ENCODE measurements at regions not wholly inside any gene's neighbourhood (a gene's known extent, or its start where the extent isn't known, plus 50 kb on each side); places are given as distances from the start of the nearest gene placed in this dataset.
A peak's percentile ranks its signal among the peaks of the same experiment; 100 is the strongest.

DNA sequence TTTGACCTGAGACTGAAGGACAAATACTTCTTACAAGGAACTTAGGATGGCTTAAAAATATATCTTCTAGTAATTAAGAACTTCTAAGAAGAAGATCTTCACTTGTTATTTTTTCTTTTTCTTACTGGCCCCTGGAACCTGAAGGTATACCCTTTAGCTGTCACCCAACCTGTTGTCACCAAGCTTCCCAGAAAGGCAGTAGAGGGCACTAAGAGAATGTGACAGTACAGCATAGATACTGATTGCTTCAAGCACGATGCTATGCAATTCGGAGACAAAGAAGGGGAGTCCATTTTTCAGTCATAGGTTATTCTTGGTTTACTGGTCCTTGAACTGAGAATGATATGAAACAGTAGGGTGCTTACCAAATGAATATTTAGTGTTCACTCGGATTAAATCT lies 208.3 kb upstream of the PCDH9 start:
- Histone ChIP-seq H3K27me3 (replicated peaks; ENCODE audit: insufficient read depth) (no peaks in the 10 kb centered on the region), H3K36me3 (ENCODE audit: low read depth) (no peaks in the 10 kb centered on the region), H3K27ac (no peak overlapping the region), H3K9ac (no peak overlapping the region), H2AFZ (no peak overlapping the region), H3F3A (ENCODE audit: insufficient read depth) (no peaks in the 10 kb centered on the region), H3K79me2 (ENCODE audit: insufficient read depth) (no peaks in the 10 kb centered on the region), H3K4me1 (ENCODE audit: insufficient read depth) (no peaks in the 10 kb centered on the region), H3K4me2 (ENCODE audit: unreplicated experiment) (no peak overlapping the region), H3K9me2 (ENCODE audit: insufficient read depth) (no peaks in the 10 kb centered on the region), H4K20me1 (ENCODE audit: insufficient read depth) (no peaks in the 10 kb centered on the region), H3K9me3 (ENCODE audit: low read depth) (no peaks in the 10 kb centered on the region), H3K4me3 (no peak overlapping the region)
- DNase-seq: no peak
- in situ Hi-C loops (cut with MboI): no loop called here
- WGBS, 2 experiments (ENCODE audit: low coverage in 1 of 2, low lambda C conversion rate in 2 of 2, missing lambda C conversion rate in 2 of 2): 4% methylated on average over 3 of the region's 3 CpGs
- TF ChIP-seq EZH2 (IDR thresholded peaks at IDR 0.05; ENCODE audit: insufficient read depth, poor library complexity, severe bottlenecking) (no peak), EZH2phosphoT487 (IDR thresholded peaks at IDR 0.05; ENCODE audit: insufficient read depth, low read depth) (no peak)

DNA sequence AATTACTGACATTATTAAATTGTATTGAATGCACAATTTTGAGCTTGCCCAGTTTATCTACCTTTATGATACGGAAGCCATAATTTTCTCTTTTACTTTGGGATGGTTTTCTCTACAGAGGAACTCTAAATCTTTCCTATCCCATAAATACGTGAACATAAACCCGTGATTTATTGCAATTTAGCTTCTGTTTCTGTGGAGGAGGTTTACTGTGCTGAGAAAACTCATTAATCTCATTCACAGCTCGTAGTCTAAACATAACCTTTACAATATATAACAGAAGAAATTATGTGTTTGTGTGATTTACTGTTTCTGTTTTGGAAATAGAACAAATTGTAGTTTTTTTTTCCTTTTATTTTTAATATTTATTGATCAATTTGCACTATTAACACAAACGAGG lies 207.1 kb upstream of the PCDH9 start:
- Histone ChIP-seq H4K20me1 (ENCODE audit: insufficient read depth) (no peaks in the 10 kb centered on the region), H3F3A (ENCODE audit: insufficient read depth) (no peaks in the 10 kb centered on the region), H3K9me2 (ENCODE audit: insufficient read depth) (no peaks in the 10 kb centered on the region), H3K36me3 (ENCODE audit: low read depth) (no peaks in the 10 kb centered on the region), H3K9ac (no peak overlapping the region), H3K27me3 (replicated peaks; ENCODE audit: insufficient read depth) (no peaks in the 10 kb centered on the region), H3K79me2 (ENCODE audit: insufficient read depth) (no peaks in the 10 kb centered on the region), H3K4me1 (ENCODE audit: insufficient read depth) (no peaks in the 10 kb centered on the region), H2AFZ (no peak overlapping the region), H3K4me3 (no peak overlapping the region), H3K9me3 (ENCODE audit: low read depth) (no peaks in the 10 kb centered on the region), H3K27ac (no peak overlapping the region), H3K4me2 (ENCODE audit: unreplicated experiment) (no peak overlapping the region)
- no peak for DNase-seq
- in situ Hi-C loops (cut with MboI): no loop called here
- TF ChIP-seq EZH2phosphoT487 (IDR thresholded peaks at IDR 0.05; ENCODE audit: insufficient read depth, low read depth) (no peak), EZH2 (IDR thresholded peaks at IDR 0.05; ENCODE audit: insufficient read depth, poor library complexity, severe bottlenecking) (no peak)
- 2 to 3% methylated on average over 5 of the region's 5 CpGs for WGBS, 2 experiments (ENCODE audit: low coverage in 1 of 2, low lambda C conversion rate in 2 of 2, missing lambda C conversion rate in 2 of 2)

- Histone ChIP-seq H3K9me3 (ENCODE audit: low read depth) (no peaks in the 10 kb centered on the region), H2AFZ (no peak overlapping the region), H3K27me3 (replicated peaks; ENCODE audit: insufficient read depth) (no peaks in the 10 kb centered on the region), H3K4me1 (ENCODE audit: insufficient read depth) (no peaks in the 10 kb centered on the region), H3K27ac (no peak overlapping the region), H3K79me2 (ENCODE audit: insufficient read depth) (no peaks in the 10 kb centered on the region), H3K9ac (no peak overlapping the region), H3K9me2 (ENCODE audit: insufficient read depth) (no peaks in the 10 kb centered on the region), H4K20me1 (ENCODE audit: insufficient read depth) (no peaks in the 10 kb centered on the region), H3K4me3 (no peak overlapping the region), H3F3A (ENCODE audit: insufficient read depth) (no peaks in the 10 kb centered on the region), H3K4me2 (ENCODE audit: unreplicated experiment) (no peak overlapping the region), H3K36me3 (ENCODE audit: low read depth) (no peaks in the 10 kb centered on the region)
- in situ Hi-C loops (cut with MboI): no loop called here
- TF ChIP-seq EZH2phosphoT487 (IDR thresholded peaks at IDR 0.05; ENCODE audit: insufficient read depth, low read depth): no peak
- TF ChIP-seq EZH2 (IDR thresholded peaks at IDR 0.05; ENCODE audit: insufficient read depth, poor library complexity, severe bottlenecking): no peak
- no peak for DNase-seq
- WGBS, 2 experiments (ENCODE audit: low coverage in 1 of 2, low lambda C conversion rate in 2 of 2, missing lambda C conversion rate in 2 of 2): 10 to 15% methylated on average over 1 of the region's 1 CpG
Measured at GRCh38 chr13:67421475-67421874, 191.3 kb upstream of the PCDH9 start.

GRCh38 chr13:67416047-67416925 lies 186.2 kb upstream of the PCDH9 start:
- Histone ChIP-seq H3K4me2 (ENCODE audit: unreplicated experiment) (no peak overlapping the region), H3K4me1 (ENCODE audit: insufficient read depth) (no peaks in the 10 kb centered on the region), H3K27me3 (replicated peaks; ENCODE audit: insufficient read depth) (no peaks in the 10 kb centered on the region), H3K9ac (no peak overlapping the region), H4K20me1 (ENCODE audit: insufficient read depth) (no peaks in the 10 kb centered on the region), H3K79me2 (ENCODE audit: insufficient read depth) (no peaks in the 10 kb centered on the region), H3K4me3 (no peak overlapping the region), H3K9me2 (ENCODE audit: insufficient read depth) (no peaks in the 10 kb centered on the region), H3K27ac (no peak overlapping the region), H3K36me3 (ENCODE audit: low read depth) (no peaks in the 10 kb centered on the region), H3F3A (ENCODE audit: insufficient read depth) (no peaks in the 10 kb centered on the region), H2AFZ (no peak overlapping the region), H3K9me3 (ENCODE audit: low read depth) (no peaks in the 10 kb centered on the region)
- in situ Hi-C loops (cut with MboI): no loop called here
- whole genome bisulfite sequencing, 2 experiments (ENCODE audit: low coverage in 1 of 2, low lambda C conversion rate in 2 of 2, missing lambda C conversion rate in 2 of 2): 28 to 32% methylated on average over 9 of the region's 9 CpGs
- peak; percentile 24 for DNase-seq
- TF ChIP-seq EZH2phosphoT487 (IDR thresholded peaks at IDR 0.05; ENCODE audit: insufficient read depth, low read depth) (no peak), EZH2 (IDR thresholded peaks at IDR 0.05; ENCODE audit: insufficient read depth, poor library complexity, severe bottlenecking) (no peak)

Measured in GM23248 (cell line).